HG03439 (cell line): ENCODE measurements at regions not wholly inside any gene's neighbourhood (a gene's known extent, or its start where the extent isn't known, plus 50 kb on each side); places are given as distances from the start of the nearest gene placed in this dataset.
"Not testable (repeated sequence)": the region's sequence is repeated elsewhere in the genome, so short reads cannot be mapped to it uniquely, and the experiment has no call there.

ENCODE experiments used
- ATAC-seq: cut with Tn5 transposase; IDR thresholded peaks from one replicate; pipeline ENCODE4 v1.9.1; 2021; ENCODE audit warnings: mild to moderate bottlenecking, moderate library complexity; ENCODE audit not compliant: unreplicated experiment

GRCh38 chr5:166062094-166062493 is 2229.4 kb upstream of the WWC1 start:
- no peak for ATAC-seq

- no peak for ATAC-seq
Observed at GRCh38 chr5:166062719-166063118, 2228.7 kb upstream of the WWC1 start.

- no peak for ATAC-seq
Observed at GRCh38 chr5:166063261-166063660, 2228.2 kb upstream of the WWC1 start.

GRCh38 chr5:166068547-166069335 is 2222.7 kb upstream of the WWC1 start:
- no peak for ATAC-seq

- ATAC-seq: no peak
Observed at GRCh38 chr5:166073901-166074581, 2217.4 kb upstream of the WWC1 start.

- no peak for ATAC-seq
Observed at GRCh38 chr5:166074582-166075481, 2216.6 kb upstream of the WWC1 start.

GRCh38 chr5:166083183-166083959 is 2208.1 kb upstream of the WWC1 start:
- no peak for ATAC-seq

- ATAC-seq: no peak
Observed at GRCh38 chr5:166086568-166086967, 2204.9 kb upstream of the WWC1 start.

- no peak for ATAC-seq
Observed at GRCh38 chr5:166088389-166089039, 2202.9 kb upstream of the WWC1 start.

- no peak for ATAC-seq
Observed at GRCh38 chr5:166091931-166092330, 2199.5 kb upstream of the WWC1 start.

GRCh38 chr5:166093312-166093711 is 2198.1 kb upstream of the WWC1 start:
- no peak for ATAC-seq

GRCh38 chr5:166102947-166103346 is 2188.5 kb upstream of the WWC1 start:
- ATAC-seq: no peak

- ATAC-seq: no peak
Observed at GRCh38 chr5:166111021-166111420, 2180.4 kb upstream of the WWC1 start.

- no peak for ATAC-seq
Observed at GRCh38 chr5:166117072-166118066, 2174.1 kb upstream of the WWC1 start.

GRCh38 chr5:166119506-166119905 is 2171.9 kb upstream of the WWC1 start:
- ATAC-seq: no peak

GRCh38 chr5:166123717-166124116 is 2167.7 kb upstream of the WWC1 start:
- no peak for ATAC-seq

GRCh38 chr5:166127766-166128570 is 2163.5 kb upstream of the WWC1 start:
- no peak for ATAC-seq

- not testable (repeated sequence) for ATAC-seq
Observed at GRCh38 chr5:166145107-166145506, 2146.3 kb upstream of the WWC1 start.
